ENCODE measurements at regions not wholly inside any gene's neighbourhood (a gene's known extent, or its start where the extent isn't known, plus 50 kb on each side); places are given as distances from the start of the nearest gene placed in this dataset.

- TF ChIP-seq CEBPB (IDR thresholded peaks at IDR 0.05) (no peak), REST (IDR thresholded peaks at IDR 0.05) (no peak), BHLHE40 (IDR thresholded peaks at IDR 0.05; ENCODE audit: low read depth, low read length) (no peak), JUN (IDR thresholded peaks at IDR 0.05) (no peak)
Observed at GRCh38 chr7:118671149-118671548, 446.6 kb downstream of the ANKRD7 start.
